GM18861 (cell line): ENCODE measurements at regions not wholly inside any gene's neighbourhood (a gene's known extent, or its start where the extent isn't known, plus 50 kb on each side); places are given as distances from the start of the nearest gene placed in this dataset.

Source experiments
- ATAC-seq: cut with Tn5 transposase; IDR thresholded peaks from one replicate; pipeline ENCODE4 v1.9.1; 2021; ENCODE audit not compliant: unreplicated experiment

DNA sequence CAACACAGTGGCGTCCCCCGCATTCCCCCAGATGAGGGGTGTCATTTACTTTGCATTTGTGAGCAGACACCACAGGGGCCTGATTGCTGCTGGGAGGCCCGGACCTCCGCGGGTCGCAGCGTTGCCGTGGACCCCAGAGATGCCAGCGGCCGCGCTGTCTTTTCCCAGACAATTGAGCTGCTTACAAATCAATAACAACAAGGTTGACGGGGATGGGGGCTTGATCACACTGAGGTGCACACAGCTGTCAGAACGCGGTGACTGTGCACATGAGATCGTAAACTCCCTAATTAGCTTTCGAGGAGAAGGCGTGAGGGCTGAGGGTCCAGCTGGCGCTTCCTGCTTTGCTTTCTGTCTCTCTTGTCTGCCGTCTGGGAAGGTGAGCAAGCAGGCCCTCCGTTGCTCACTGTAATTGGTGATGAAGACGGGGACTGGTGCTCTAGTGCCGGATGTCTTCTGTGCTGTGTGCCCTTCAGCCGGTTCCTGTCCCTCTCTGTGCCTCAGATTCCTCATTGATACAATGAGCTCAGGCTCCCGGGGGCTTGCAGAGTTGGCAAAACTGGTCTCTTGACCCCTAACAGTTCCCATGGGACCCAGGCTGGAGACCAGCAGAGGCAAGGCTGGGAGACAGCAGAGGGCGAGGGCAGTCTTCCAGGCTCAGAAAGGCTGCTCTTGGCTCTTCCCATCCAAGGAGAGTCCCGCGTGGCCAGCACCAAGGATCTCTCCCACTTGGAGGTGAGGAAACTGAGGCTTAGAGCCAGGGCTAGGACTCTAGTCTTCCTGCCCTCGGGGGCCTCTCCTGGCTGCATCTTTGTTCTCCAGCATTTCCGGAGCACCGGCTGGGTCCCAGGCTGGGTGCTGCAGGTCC lies 126.0 kb upstream of the PMEPA1 start:
- ATAC-seq = no peak

DNA sequence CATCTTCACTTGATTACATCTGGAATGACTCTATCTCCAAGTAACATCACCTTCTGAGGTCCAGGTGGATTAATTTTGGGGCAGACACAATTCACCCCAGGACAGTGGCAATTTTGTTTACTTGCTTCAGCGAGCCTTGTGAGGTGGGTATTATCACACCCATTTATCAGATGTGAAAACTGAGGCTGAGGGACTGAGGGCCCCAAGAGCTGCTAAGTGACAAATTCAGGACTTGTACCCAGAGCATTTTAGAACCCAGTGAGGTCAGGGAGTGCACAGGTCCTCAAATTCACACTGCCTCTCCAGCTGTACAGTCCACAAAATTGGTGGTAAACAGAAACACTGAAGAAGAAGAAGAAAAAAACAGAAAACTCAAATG lies 125.2 kb upstream of the PMEPA1 start:
- ATAC-seq = no peak

- ATAC-seq = no peak
These were observed 124.7 kb upstream of the PMEPA1 start for GRCh38 chr20:57834306-57835073.

- ATAC-seq = no peak
These were observed 122.3 kb upstream of the PMEPA1 start for GRCh38 chr20:57831993-57832585.

- no peak for ATAC-seq
These were observed 121.6 kb upstream of the PMEPA1 start for GRCh38 chr20:57831326-57831992.

- ATAC-seq = no peak
These were observed 120.7 kb upstream of the PMEPA1 start for GRCh38 chr20:57830515-57830895.

DNA sequence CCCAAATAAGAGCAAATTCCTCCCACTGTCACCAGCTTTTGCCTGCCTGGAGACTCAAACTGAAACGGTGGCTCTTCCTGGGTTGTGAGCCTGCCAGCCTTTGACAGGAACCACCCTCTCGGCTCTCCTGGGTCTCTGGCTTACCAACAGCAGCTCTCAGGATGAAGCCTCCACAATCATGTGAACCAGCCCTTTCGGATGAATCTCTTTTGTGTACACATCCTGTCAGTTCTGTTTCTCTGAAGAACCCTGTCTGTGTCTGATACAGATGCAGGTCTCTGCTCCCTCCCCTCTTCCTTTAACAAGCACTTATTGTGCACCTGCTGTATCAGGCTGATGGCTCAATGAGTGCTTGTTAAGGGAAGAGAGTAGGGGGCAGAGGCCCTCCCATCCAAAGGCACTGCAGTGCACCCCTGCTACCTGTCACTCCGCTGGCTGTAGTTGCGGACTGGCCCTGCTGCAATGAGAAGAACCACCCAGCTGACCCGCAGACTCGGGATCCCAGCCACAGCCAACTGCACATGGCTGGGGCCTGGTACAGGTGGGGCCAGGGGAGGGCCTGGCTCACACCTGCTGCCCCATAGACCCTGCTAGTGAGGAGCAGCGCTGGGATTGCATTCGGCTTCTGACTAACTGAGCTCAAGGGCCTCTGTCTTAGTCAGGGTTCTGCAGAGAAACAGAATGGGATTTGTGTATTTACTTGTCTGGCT lies 120.1 kb upstream of the PMEPA1 start:
- no peak for ATAC-seq

GRCh38 chr20:57829336-57829735 lies 119.5 kb upstream of the PMEPA1 start:
- no peak for ATAC-seq

GRCh38 chr20:57828696-57829095 lies 118.9 kb upstream of the PMEPA1 start:
- ATAC-seq = no peak

- ATAC-seq = no peak
These were observed 117.0 kb upstream of the PMEPA1 start for GRCh38 chr20:57826666-57827287.

DNA sequence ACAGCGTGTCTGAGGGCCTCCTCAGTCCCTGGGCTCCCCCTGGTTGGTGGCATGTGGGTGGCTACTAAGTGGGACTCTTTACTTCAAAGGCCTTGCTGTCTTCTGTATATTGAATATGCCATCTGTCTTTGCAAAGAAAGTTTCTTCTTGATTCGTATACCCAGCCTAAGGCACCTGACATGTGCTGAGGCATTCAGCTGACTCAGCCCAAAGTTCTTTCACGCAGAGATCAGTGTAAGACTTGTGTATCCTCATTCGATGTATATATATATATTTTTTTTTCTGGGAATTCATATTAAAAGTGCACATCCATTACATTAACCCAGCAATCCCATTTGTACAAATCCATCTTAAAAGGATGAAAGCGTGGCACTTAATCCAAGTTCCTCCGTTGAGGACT lies 115.1 kb upstream of the PMEPA1 start:
- no peak for ATAC-seq

DNA sequence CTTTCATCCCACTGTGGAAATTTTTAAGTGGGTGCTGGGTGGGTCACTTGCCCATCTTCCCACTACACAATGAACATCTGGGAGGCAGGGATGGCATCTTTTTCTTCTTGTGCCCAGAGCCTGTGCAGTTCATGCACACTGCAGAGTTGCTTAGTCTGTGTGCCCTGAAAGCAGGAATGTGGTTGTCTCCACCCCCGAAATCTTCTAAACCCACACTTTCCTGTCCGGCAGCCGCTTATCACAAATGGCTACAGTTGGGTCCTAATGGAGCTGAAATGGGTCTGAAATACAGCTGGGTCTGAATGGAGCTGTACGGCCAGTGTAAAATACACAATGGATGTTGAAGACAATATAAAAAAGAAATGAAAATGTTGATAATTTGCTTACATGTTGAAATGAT lies 112.1 kb upstream of the PMEPA1 start:
- no peak for ATAC-seq

GRCh38 chr20:57819691-57820380 lies 110.0 kb upstream of the PMEPA1 start:
- no peak for ATAC-seq

DNA sequence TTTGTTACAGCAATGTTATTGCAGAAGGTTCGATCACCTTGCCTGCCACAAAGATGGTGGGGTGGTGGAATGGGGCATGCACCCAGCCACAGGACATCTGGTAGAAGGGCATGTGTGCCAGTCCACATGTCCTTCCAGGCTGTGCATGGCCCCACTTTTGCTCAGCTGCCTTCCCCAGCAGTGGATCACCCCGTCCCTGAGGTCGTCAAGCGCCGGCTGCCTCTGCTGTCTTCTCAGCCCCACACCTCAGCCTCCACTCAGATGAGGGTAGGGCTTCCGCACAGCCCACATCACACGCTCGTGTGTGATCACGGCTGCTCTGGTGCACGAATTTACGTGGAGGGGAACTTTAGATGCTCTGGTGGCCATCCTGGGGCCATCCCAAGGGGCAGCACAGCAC lies 109.5 kb upstream of the PMEPA1 start:
- ATAC-seq = no peak

GRCh38 chr20:57818418-57819181 lies 108.8 kb upstream of the PMEPA1 start:
- ATAC-seq = no peak

GRCh38 chr20:57815405-57815804 lies 105.6 kb upstream of the PMEPA1 start:
- no peak for ATAC-seq

DNA sequence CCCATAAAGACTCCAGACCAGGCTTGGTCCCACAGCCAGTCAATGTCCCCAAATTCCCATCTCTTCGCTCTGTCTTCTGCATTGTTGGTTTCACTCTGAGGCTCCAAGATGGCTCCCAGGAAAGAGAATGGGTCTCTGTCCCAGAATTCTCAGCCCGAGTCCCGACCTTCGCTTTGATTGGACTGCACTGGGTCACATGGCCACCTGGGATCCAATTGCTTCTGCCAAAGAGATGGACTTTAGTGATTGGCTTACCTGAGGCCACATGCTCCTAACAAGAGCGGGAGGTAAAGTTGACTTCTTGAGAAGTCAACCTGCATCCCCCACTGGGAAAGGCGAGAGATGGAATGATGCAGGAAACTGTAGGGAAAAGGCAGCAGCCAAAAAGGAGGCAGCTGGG lies 104.7 kb upstream of the PMEPA1 start:
- ATAC-seq = no peak

DNA sequence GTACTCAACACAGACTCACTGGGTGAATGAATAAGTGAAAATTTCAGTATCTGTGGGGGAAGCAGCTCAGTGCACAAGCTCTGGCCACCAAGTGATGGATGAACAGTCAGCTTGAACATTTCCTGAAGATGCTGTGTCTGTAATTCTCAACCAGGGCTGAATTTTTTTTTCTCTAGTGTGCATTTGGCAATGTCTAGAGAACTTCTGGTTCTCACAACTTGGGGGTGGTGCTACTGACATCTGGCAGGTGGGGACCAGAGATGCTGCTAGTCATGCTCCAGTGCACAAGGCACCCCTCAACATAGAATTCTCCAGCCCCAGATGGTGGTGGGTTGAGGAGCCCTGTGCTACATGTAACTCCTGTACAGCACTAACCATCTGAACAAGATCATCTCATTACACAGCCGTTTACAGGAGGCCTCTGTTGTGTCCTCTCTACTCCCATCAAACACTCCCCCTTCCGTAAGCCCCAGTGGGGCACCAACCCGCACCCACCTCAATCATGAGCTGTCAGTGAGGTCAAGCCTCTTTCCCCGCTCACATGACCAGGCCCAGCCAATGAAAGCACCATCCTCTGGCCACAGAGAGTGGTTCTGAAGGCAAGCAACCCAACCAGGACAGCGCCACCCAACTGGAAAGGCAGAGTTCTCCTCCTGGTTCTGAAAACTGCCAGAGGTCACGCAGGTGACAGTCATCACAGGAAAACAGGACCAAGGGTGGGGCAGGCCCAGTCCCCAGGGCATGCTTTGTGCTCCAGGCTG lies 103.9 kb upstream of the PMEPA1 start:
- no peak for ATAC-seq
